ENCODE measurements at regions not wholly inside any gene's neighbourhood (a gene's known extent, or its start where the extent isn't known, plus 50 kb on each side); places are given as distances from the start of the nearest gene placed in this dataset.
"Not testable (repeated sequence)": the region's sequence is repeated elsewhere in the genome, so short reads cannot be mapped to it uniquely, and the experiment has no call there.

GRCh38 chr10:8835453-8836167 is 781.1 kb downstream of the GATA3 start:
- H3K4me1 Mint-ChIP-seq: no peaks in the 10 kb centered on the region
- ATAC-seq (replicated peaks): peak; percentile 44

DNA sequence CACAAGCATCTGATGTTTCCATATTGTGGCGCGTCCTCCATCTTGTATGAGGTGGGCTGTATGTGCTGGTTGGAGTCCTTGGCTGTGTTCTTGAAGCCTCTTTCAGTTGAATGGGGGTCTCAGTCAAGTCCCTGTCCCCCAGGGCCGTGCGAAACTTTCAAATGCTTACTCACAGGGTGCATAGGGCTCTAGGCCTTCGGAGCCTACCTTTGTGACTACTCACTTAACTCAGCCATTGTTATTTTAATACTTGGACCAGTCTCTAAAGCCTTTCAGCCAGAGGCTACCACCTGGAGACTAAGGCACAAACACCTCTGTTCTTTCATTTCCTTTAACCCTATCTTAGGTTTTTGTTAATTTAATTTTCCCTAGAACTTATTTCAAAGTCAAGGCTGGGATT is 785.9 kb downstream of the GATA3 start:
- H3K36me3 Mint-ChIP-seq (ENCODE audit: low read depth): no peaks in the 10 kb centered on the region
- H3K27me3 Mint-ChIP-seq: peaks cover 3% of the 10 kb centered on the region
- no peaks in the 10 kb centered on the region for H3K4me1 Mint-ChIP-seq
- peaks cover 9% of the 10 kb centered on the region for H3K9me3 Mint-ChIP-seq
- no peak overlapping the region for H3K4me3 Mint-ChIP-seq
- H3K27ac Mint-ChIP-seq: no peak overlapping the region
- ATAC-seq (replicated peaks): no peak

More at GRCh38 chr10:8835453-8836167, 781.1 kb downstream of the GATA3 start:
- Mint-ChIP-seq H3K9me3 (peaks cover 9% of the 10 kb centered on the region), H3K4me3 (no peak overlapping the region), H3K27me3 (peaks cover 3% of the 10 kb centered on the region), H3K36me3 (ENCODE audit: low read depth) (no peaks in the 10 kb centered on the region), H3K27ac (no peak overlapping the region)

DNA sequence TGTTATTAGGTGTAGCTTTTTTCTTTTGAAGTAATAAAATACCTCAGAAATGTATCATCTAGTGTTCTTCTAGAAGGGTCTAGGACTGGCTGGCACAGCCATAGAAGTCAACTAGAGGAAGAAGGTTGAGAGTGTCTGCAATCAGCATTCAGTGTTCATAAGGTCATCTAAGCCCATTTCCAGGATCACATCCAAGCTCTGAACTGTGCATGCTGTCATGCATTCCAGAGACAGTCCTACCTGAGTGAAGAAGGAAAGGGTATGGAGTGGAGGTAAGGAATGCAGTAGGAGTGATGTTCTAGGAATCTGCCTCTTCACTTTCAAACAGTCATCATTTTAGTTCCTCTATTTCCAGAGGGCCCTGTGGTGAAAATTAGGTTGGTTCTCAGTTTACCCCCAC is 789.7 kb downstream of the GATA3 start:
- no peak overlapping the region for H3K27ac Mint-ChIP-seq
- H3K4me1 Mint-ChIP-seq: no peaks in the 10 kb centered on the region
- peaks cover 13% of the 10 kb centered on the region for H3K27me3 Mint-ChIP-seq
- no peak overlapping the region for H3K4me3 Mint-ChIP-seq
- H3K9me3 Mint-ChIP-seq: peaks cover 2% of the 10 kb centered on the region
- no peaks in the 10 kb centered on the region for H3K36me3 Mint-ChIP-seq (ENCODE audit: low read depth)
- ATAC-seq (replicated peaks): no peak

GRCh38 chr10:8852546-8852945 is 798.1 kb downstream of the GATA3 start:
- Mint-ChIP-seq H3K27me3 (peaks cover 14% of the 10 kb centered on the region), H3K9me3 (no peaks in the 10 kb centered on the region), H3K36me3 (ENCODE audit: low read depth) (no peaks in the 10 kb centered on the region), H3K27ac (no peak overlapping the region), H3K4me3 (no peak overlapping the region), H3K4me1 (no peaks in the 10 kb centered on the region)
- no peak for ATAC-seq (replicated peaks)

- ATAC-seq (replicated peaks): no peak
- Mint-ChIP-seq H3K4me3 (no peak overlapping the region), H3K27me3 (peaks cover 10% of the 10 kb centered on the region), H3K9me3 (no peaks in the 10 kb centered on the region), H3K4me1 (no peaks in the 10 kb centered on the region), H3K36me3 (ENCODE audit: low read depth) (no peaks in the 10 kb centered on the region), H3K27ac (no peak overlapping the region)
These were observed 798.6 kb downstream of the GATA3 start for GRCh38 chr10:8853048-8853447.

DNA sequence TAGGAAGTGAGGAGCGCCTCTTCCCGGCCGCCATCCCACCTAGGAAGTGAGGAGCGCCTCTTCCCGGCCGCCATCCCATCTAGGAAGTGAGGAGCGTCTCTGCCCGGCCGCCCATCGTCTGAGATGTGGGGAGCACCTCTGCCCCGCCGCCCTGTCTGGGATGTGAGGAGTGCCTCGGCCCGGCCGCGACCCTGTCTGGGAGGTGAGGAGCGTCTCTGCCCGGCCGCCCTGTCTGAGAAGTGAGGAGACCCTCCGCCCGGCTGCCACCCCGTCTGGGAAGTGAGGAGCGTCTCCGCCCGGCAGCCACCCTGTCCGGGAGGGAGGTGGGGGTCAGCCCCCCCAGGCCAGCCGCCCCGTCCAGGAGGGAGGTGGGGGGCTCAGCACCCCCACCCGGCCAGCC is 814.4 kb downstream of the GATA3 start:
- not testable (repeated sequence) for H3K4me3 Mint-ChIP-seq

DNA sequence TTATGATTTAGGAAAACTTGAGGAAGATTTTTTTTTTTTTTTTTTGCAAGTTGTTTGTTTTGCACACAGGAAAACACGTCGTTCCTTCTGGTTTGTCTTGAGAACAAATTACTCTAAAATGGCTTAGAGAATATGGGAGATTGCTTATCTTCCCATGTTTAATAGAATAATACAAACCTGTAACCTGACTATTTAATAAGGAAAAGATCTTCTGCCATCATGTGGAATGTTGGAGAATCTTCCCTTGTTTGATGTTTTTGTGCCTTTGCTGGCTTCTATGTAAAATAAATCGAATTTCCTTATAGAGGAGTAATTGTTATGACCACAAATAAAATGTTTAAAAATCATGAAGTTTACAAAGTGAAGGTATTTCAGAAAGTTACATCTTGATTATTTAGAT is 818.8 kb downstream of the GATA3 start:
- Mint-ChIP-seq H3K27me3 (peaks cover 4% of the 10 kb centered on the region), H3K4me3 (no peak overlapping the region)

More for the DNA sequence above, 814.4 kb downstream of the GATA3 start:
- H3K4me1 Mint-ChIP-seq; H3K27ac Mint-ChIP-seq; ATAC-seq (replicated peaks); H3K36me3 Mint-ChIP-seq (ENCODE audit: low read depth); H3K9me3 Mint-ChIP-seq; H3K27me3 Mint-ChIP-seq: not testable (repeated sequence)

GRCh38 chr10:8874268-8874667 is 819.8 kb downstream of the GATA3 start:
- H3K27me3 Mint-ChIP-seq: peaks cover 4% of the 10 kb centered on the region

More for the DNA sequence above, 818.8 kb downstream of the GATA3 start:
- Mint-ChIP-seq H3K9me3 (no peaks in the 10 kb centered on the region), H3K27ac (no peak overlapping the region), H3K36me3 (ENCODE audit: low read depth) (no peaks in the 10 kb centered on the region), H3K4me1 (no peaks in the 10 kb centered on the region)
- no peak for ATAC-seq (replicated peaks)

GRCh38 chr10:8874972-8875371 is 820.5 kb downstream of the GATA3 start:
- no peak for ATAC-seq (replicated peaks)
- no peak overlapping the region for H3K4me3 Mint-ChIP-seq
- H3K27me3 Mint-ChIP-seq: peaks cover 4% of the 10 kb centered on the region
- H3K36me3 Mint-ChIP-seq (ENCODE audit: low read depth): no peaks in the 10 kb centered on the region
- H3K9me3 Mint-ChIP-seq: no peaks in the 10 kb centered on the region
- no peaks in the 10 kb centered on the region for H3K4me1 Mint-ChIP-seq
- no peak overlapping the region for H3K27ac Mint-ChIP-seq

More at GRCh38 chr10:8874268-8874667, 819.8 kb downstream of the GATA3 start:
- no peak for ATAC-seq (replicated peaks)
- Mint-ChIP-seq H3K4me3 (no peak overlapping the region), H3K9me3 (no peaks in the 10 kb centered on the region), H3K27ac (no peak overlapping the region), H3K4me1 (no peaks in the 10 kb centered on the region), H3K36me3 (ENCODE audit: low read depth) (no peaks in the 10 kb centered on the region)

DNA sequence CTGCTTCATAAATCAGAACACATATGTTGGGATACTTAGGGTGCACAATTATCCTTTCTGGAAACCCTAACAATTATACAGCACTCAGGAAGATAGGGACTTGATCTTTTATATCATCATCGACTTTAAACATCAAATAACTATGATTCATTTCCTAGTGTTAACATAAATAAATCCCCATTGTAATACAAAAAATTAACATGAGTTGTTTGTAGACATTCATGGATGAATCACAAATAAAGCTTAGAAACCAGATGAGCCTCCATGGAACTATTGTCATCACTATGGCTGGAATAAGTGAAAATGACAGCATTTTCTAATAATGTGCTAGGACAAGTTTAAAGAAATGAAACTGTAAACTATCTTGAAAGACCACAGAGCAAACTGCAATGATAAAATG is 821.7 kb downstream of the GATA3 start:
- no peak overlapping the region for H3K27ac Mint-ChIP-seq
- no peaks in the 10 kb centered on the region for H3K9me3 Mint-ChIP-seq
- no peak for ATAC-seq (replicated peaks)
- H3K4me3 Mint-ChIP-seq: no peak overlapping the region
- H3K36me3 Mint-ChIP-seq (ENCODE audit: low read depth): no peaks in the 10 kb centered on the region
- H3K27me3 Mint-ChIP-seq: peaks cover 4% of the 10 kb centered on the region
- no peaks in the 10 kb centered on the region for H3K4me1 Mint-ChIP-seq

DNA sequence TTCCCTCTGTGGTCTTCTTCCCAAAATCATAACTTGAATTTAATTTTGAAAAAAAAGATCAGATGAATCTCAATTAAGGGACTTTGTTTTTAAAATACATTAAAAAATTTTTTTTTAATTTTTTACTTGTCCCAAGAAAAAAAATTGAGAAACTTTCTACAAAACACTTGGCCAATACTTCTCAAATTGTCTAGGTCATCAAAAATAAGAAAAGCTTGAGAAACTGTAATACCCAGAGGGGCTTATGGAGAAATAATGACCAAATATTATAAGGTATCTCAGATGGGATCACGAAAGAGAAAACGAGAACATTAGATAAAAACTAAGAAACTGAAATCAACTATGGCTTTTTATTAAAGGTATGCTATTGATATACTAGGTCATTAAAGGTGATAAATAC is 835.0 kb downstream of the GATA3 start:
- Mint-ChIP-seq H3K4me3 (no peak overlapping the region), H3K4me1 (no peaks in the 10 kb centered on the region), H3K36me3 (ENCODE audit: low read depth) (no peaks in the 10 kb centered on the region), H3K27me3 (peaks cover 4% of the 10 kb centered on the region), H3K27ac (no peak overlapping the region), H3K9me3 (peaks cover 3% of the 10 kb centered on the region)
- ATAC-seq (replicated peaks): no peak

DNA sequence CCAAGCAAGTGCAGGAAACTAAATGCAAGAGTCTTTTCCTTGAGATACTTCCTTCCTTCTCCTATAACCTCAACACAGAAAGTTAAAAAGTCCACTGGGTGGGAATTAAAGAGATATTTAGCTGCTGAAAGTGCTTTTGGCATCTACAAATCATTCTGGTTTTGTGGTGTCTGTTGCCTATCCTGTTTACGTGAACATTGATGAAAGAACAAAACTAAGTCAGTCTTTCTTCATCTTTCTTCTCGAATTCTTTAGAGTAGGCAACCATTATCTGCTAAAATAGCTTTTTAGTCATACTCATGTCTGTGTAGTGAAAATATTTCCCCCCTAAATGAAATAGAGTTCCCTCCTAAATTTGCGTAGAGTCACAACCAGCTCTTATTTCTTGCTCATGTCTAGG is 838.6 kb downstream of the GATA3 start:
- H3K4me3 Mint-ChIP-seq: no peak overlapping the region
- H3K9me3 Mint-ChIP-seq: no peaks in the 10 kb centered on the region
- H3K27me3 Mint-ChIP-seq: no peaks in the 10 kb centered on the region
- no peak for ATAC-seq (replicated peaks)
- H3K27ac Mint-ChIP-seq: no peak overlapping the region
- H3K36me3 Mint-ChIP-seq (ENCODE audit: low read depth): no peaks in the 10 kb centered on the region
- no peaks in the 10 kb centered on the region for H3K4me1 Mint-ChIP-seq

DNA sequence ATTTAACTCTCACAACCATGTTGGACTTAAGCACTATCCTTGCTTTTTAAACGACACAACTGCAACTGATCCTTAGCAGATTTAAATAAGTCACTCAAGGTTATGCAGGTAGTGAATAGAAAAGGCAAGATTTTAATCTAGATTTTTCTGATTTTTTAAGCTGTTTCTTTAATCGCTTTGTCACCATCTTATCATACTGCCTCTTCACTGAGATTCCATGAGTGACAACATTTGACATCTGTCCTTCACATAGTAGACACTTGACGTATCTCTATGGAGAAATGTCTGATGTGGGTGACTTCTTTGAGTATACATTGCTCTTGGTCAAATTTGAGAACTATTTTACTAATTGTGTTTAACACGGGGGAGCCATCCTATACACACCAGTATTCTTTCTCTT is 839.7 kb downstream of the GATA3 start:
- Mint-ChIP-seq H3K9me3 (no peaks in the 10 kb centered on the region), H3K27me3 (no peaks in the 10 kb centered on the region), H3K27ac (no peak overlapping the region), H3K4me1 (no peaks in the 10 kb centered on the region), H3K36me3 (ENCODE audit: low read depth) (no peaks in the 10 kb centered on the region), H3K4me3 (no peak overlapping the region)
- no peak for ATAC-seq (replicated peaks)

- Mint-ChIP-seq H3K4me3 (no peak overlapping the region), H3K27me3 (no peaks in the 10 kb centered on the region), H3K27ac (no peak overlapping the region), H3K4me1 (no peaks in the 10 kb centered on the region), H3K36me3 (ENCODE audit: low read depth) (no peaks in the 10 kb centered on the region), H3K9me3 (no peaks in the 10 kb centered on the region)
- no peak for ATAC-seq (replicated peaks)
These were observed 843.3 kb downstream of the GATA3 start for GRCh38 chr10:8897769-8898168.

GRCh38 chr10:8898745-8899330 is 844.4 kb downstream of the GATA3 start:
- Mint-ChIP-seq H3K9me3 (no peaks in the 10 kb centered on the region), H3K36me3 (ENCODE audit: low read depth) (no peaks in the 10 kb centered on the region), H3K27me3 (peaks cover 4% of the 10 kb centered on the region), H3K4me3 (no peak overlapping the region), H3K4me1 (no peaks in the 10 kb centered on the region), H3K27ac (no peak overlapping the region)
- ATAC-seq (replicated peaks): no peak

Data from activated T-helper 17 cell treated with anti-CD3 and anti-CD28 coated beads, Interleukin-2, amount 50 U/mL, for 72 hours (primary cell).